Nephron progenitor cell (in vitro differentiated cells): ENCODE measurements at regions not wholly inside any gene's neighbourhood (a gene's known extent, or its start where the extent isn't known, plus 50 kb on each side); places are given as distances from the start of the nearest gene placed in this dataset.
"Not testable (repeated sequence)": the region's sequence is repeated elsewhere in the genome, so short reads cannot be mapped to it uniquely, and the experiment has no call there.

Experiments
- DNase-seq: peaks from one replicate; pipeline ENCODE4 v3.0.0; 2021
- H3K27ac Mint-ChIP-seq: 2 replicates; pipeline ENCODE4 v1.8.0; 2021; ENCODE audit warnings: mild to moderate bottlenecking, moderate library complexity, mixed read lengths
- H3K27me3 Mint-ChIP-seq: 2 replicates; pipeline ENCODE4 v1.8.0; 2021; ENCODE audit warnings: mild to moderate bottlenecking, low read depth, mixed read lengths; ENCODE audit not compliant: poor library complexity
- H3K36me3 Mint-ChIP-seq: 2 replicates; pipeline ENCODE4 v1.8.0; 2021; ENCODE audit warnings: low read depth, mixed read lengths
- H3K4me1 Mint-ChIP-seq: 2 replicates; pipeline ENCODE4 v1.8.0; 2021; ENCODE audit warnings: mixed read lengths
- H3K4me3 Mint-ChIP-seq: 2 replicates; pipeline ENCODE4 v1.8.0; 2021; ENCODE audit warnings: mild to moderate bottlenecking, moderate library complexity, mixed read lengths
- H3K9me3 Mint-ChIP-seq: 2 replicates; pipeline ENCODE4 v1.8.0; 2021; ENCODE audit warnings: mild to moderate bottlenecking, moderate library complexity, mixed read lengths
- TF ChIP-seq, protein P1 (sequence below): fragments of 200-600 bp; sonication (generic); IDR thresholded peaks from 2 replicates; pipeline ENCODE4 v1.5.0; 2021; ENCODE audit warnings: antibody characterized with exemption

DNA sequence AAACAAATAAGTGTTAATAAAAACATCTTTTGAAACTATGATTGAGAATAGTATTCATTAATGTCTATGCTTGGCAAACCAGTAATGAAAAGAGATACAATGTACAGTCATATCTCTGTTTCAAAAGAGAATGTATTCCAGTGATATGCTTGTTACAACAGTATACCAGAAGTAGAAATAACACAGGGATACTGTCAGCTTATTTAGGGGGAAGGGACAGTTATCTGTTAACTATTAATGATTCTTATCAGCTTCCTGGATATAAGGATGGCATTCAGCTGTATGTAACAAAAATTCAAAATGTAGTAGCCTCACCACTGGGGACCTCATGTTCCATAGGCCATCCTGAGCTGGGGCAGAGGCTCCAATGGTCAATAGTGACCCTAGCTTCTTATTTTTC lies 103.8 kb upstream of the TBX18 start:
- Mint-ChIP-seq H3K36me3 (no peaks in the 10 kb centered on the region), H3K4me1 (peaks cover 7% of the 10 kb centered on the region), H3K9me3 (no peaks in the 10 kb centered on the region), H3K27me3 (peaks cover 3% of the 10 kb centered on the region), H3K4me3 (no peak overlapping the region), H3K27ac (no peak overlapping the region)
- DNase-seq, result no peak
- TF ChIP-seq, protein P1, sequence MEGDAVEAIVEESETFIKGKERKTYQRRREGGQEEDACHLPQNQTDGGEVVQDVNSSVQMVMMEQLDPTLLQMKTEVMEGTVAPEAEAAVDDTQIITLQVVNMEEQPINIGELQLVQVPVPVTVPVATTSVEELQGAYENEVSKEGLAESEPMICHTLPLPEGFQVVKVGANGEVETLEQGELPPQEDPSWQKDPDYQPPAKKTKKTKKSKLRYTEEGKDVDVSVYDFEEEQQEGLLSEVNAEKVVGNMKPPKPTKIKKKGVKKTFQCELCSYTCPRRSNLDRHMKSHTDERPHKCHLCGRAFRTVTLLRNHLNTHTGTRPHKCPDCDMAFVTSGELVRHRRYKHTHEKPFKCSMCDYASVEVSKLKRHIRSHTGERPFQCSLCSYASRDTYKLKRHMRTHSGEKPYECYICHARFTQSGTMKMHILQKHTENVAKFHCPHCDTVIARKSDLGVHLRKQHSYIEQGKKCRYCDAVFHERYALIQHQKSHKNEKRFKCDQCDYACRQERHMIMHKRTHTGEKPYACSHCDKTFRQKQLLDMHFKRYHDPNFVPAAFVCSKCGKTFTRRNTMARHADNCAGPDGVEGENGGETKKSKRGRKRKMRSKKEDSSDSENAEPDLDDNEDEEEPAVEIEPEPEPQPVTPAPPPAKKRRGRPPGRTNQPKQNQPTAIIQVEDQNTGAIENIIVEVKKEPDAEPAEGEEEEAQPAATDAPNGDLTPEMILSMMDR, result no peak

DNA sequence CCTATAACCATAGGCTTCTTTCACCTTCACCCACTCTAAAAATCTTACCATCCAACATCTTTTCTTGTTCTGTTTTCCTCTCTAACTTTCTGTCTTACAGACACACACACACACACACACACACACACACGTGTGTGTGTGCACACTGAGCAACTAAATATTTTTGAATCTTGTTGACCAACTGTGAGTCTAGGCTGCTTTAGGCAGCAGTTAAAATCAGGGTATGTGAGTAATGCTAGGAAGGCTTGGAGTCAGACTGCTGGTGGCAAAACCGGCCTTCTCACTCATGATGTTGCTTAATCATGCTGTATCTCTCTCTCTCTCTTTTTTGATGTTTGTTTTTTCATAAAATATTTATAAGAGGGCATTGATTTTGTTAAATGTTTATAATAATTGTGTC lies 103.1 kb upstream of the TBX18 start:
- TF ChIP-seq, protein P1, result no peak
- no peaks in the 10 kb centered on the region for H3K9me3 Mint-ChIP-seq
- H3K27me3 Mint-ChIP-seq, result peaks cover 3% of the 10 kb centered on the region
- no peaks in the 10 kb centered on the region for H3K36me3 Mint-ChIP-seq
- H3K4me3 Mint-ChIP-seq, result no peak overlapping the region
- H3K27ac Mint-ChIP-seq, result no peak overlapping the region
- peaks cover 7% of the 10 kb centered on the region for H3K4me1 Mint-ChIP-seq
- DNase-seq, result no peak

DNA sequence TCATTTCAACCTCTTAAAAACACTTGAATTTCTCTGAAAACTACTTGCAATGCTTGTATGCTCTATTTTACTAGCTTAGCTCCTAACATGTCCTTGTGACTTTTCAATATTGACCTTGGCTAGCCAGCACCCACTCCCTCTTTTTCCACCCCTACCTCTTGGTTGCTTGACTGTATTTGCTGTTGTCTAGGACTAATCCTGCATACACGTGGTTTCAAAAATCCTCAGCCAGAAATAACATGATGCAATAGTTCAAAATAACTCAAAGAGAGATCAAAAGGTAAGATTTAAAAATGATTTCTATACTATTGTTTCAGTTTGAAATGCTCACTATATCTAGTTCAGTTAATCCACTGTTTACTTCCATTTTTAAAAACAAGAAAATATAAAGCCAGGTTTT lies 102.3 kb upstream of the TBX18 start:
- Mint-ChIP-seq H3K9me3 (no peaks in the 10 kb centered on the region), H3K27me3 (peaks cover 3% of the 10 kb centered on the region), H3K36me3 (no peaks in the 10 kb centered on the region), H3K4me1 (peaks cover under 1% of the 10 kb centered on the region), H3K27ac (no peak overlapping the region), H3K4me3 (no peak overlapping the region)
- DNase-seq, result no peak
- TF ChIP-seq, protein P1, result no peak

DNA sequence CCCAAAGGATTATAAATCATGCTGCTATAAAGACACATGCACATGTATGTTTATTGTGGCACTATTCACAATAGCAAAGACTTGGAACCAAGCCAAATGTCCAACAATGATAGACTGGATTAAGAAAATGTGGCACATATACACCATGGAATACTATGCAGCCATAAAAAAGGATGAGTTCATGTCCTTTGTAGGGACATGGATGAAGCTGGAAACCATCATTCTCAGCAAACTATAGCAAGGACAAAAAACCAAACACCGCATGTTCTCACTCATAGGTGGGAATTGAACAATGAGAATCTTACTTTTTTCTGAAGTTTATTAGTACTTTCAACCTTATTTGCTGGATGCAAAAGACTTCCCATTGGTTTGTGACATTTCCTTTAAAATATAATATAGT lies 101.0 kb upstream of the TBX18 start:
- not testable (repeated sequence) for H3K36me3 Mint-ChIP-seq, H3K27ac Mint-ChIP-seq

DNA sequence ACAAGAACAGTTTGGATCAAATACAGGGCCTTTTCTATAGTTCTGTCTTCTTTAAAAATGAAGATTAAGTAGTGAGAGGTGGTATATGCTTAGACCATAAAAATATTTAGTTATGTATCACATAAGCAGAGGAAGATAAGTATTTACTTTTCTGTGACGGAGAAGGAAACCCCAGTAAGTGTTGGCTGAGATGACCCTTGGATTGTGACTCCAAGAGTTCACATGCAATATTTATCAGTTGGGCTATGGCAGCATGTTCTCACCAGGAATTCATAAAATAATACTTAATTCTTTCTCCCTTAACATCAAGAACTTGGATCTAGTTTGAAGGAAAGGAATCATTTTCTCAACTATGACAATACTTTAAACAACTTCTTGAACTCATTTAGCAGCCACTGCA lies 98.4 kb upstream of the TBX18 start:
- peaks cover 3% of the 10 kb centered on the region for H3K27me3 Mint-ChIP-seq
- no peaks in the 10 kb centered on the region for H3K36me3 Mint-ChIP-seq
- no peaks in the 10 kb centered on the region for H3K4me1 Mint-ChIP-seq
- no peak for DNase-seq
- TF ChIP-seq, protein P1, result no peak
- no peak overlapping the region for H3K4me3 Mint-ChIP-seq
- H3K9me3 Mint-ChIP-seq, result no peaks in the 10 kb centered on the region
- H3K27ac Mint-ChIP-seq, result no peak overlapping the region

More for the DNA sequence above, 101.0 kb upstream of the TBX18 start:
- not testable (repeated sequence) for H3K4me3 Mint-ChIP-seq, H3K4me1 Mint-ChIP-seq, DNase-seq, H3K27me3 Mint-ChIP-seq, H3K9me3 Mint-ChIP-seq

DNA sequence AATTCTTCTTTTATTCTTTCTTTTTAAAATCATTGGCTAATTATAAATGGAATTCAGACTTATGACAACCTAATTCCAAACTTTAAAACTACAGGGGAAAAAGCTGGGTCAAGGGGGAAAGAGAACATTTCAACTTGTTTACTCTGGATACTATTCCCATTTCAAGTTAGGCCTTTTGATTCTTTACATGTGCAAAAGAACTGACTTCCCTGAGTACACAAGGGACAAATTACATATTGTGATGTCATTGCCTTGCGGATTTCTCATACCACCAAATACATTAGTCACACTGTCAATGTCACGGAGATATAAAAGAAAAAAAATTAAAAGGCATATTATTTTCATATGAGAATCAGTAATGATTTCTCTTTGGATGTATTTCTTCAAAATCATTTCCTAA lies 96.5 kb upstream of the TBX18 start:
- Mint-ChIP-seq H3K4me3 (no peak overlapping the region), H3K9me3 (no peaks in the 10 kb centered on the region), H3K36me3 (no peaks in the 10 kb centered on the region), H3K27ac (no peak overlapping the region), H3K4me1 (no peaks in the 10 kb centered on the region), H3K27me3 (no peaks in the 10 kb centered on the region)
- no peak for DNase-seq
- TF ChIP-seq, protein P1, result no peak
